AG09319 (cell line): ENCODE measurements at regions not wholly inside any gene's neighbourhood (a gene's known extent, or its start where the extent isn't known, plus 50 kb on each side); places are given as distances from the start of the nearest gene placed in this dataset.
"Not testable (repeated sequence)": the region's sequence is repeated elsewhere in the genome, so short reads cannot be mapped to it uniquely, and the experiment has no call there.

ENCODE experiments used
- DNase-seq: peaks from one replicate; pipeline ENCODE4 v3.0.0-alpha.2; 2010; ENCODE audit warnings: low read depth; ENCODE audit errors: extremely low read depth
- TF ChIP-seq, protein P1 (sequence below): IDR thresholded peaks from 2 replicates; pipeline ENCODE4 v1.5.1; 2011; ENCODE audit warnings: low read depth, mild to moderate bottlenecking, inconsistent platforms, low read length, moderate library complexity

DNA sequence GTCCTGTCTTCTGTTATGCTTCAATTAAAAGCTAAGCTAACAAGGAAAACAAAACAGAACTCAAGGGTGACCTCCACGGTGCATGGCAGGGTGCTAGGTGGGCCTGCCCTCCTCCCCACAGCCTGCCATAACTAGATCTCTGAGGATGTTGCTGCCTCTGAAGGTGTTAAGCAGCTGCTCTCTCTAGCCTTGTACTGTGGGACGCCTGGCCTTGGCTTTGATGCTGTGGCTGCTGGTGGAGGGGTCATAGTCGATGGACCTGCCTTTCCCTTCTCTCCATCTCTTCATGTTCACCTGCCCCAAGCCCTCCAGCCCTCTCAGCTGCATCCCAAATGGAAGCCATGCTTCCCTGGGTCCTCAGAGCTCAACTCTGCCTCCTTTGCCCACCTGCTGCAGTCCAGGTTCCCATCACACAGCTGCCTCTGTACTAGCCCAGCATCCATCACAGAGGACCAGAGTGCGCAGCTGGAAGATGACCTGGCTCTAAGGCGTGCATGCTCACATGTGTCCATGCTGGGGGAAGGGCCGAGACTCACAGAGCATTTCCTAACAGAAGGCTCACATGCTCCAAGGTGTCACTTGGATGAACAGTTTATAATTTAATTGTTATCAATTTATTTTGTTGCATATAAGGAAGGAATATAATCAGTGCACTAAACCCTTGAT lies 180.3 kb upstream of the E2F8 start:
- TF ChIP-seq, protein P1, sequence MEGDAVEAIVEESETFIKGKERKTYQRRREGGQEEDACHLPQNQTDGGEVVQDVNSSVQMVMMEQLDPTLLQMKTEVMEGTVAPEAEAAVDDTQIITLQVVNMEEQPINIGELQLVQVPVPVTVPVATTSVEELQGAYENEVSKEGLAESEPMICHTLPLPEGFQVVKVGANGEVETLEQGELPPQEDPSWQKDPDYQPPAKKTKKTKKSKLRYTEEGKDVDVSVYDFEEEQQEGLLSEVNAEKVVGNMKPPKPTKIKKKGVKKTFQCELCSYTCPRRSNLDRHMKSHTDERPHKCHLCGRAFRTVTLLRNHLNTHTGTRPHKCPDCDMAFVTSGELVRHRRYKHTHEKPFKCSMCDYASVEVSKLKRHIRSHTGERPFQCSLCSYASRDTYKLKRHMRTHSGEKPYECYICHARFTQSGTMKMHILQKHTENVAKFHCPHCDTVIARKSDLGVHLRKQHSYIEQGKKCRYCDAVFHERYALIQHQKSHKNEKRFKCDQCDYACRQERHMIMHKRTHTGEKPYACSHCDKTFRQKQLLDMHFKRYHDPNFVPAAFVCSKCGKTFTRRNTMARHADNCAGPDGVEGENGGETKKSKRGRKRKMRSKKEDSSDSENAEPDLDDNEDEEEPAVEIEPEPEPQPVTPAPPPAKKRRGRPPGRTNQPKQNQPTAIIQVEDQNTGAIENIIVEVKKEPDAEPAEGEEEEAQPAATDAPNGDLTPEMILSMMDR, result no peak
- DNase-seq, result no peak

DNA sequence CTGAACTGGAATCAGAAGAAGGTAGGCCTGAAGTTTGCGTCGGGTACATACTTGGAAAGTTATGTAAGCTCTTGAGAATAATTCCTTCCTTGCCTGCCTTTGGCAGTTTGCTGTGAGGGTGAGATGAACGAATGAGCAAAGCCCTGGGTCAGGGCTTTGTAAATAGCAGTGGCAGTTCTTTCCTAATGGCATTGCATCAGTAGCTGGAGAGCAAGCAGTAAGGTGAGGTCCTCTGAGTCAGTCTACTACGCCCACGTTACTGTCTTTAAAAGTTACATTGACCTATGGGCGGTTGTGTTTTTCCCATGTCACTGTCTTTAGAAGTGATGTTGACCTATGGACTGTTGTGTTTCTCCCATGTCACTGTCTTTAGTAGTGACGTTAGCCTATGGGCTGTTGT lies 179.1 kb upstream of the E2F8 start:
- no peak for DNase-seq
- TF ChIP-seq, protein P1, result no peak

DNA sequence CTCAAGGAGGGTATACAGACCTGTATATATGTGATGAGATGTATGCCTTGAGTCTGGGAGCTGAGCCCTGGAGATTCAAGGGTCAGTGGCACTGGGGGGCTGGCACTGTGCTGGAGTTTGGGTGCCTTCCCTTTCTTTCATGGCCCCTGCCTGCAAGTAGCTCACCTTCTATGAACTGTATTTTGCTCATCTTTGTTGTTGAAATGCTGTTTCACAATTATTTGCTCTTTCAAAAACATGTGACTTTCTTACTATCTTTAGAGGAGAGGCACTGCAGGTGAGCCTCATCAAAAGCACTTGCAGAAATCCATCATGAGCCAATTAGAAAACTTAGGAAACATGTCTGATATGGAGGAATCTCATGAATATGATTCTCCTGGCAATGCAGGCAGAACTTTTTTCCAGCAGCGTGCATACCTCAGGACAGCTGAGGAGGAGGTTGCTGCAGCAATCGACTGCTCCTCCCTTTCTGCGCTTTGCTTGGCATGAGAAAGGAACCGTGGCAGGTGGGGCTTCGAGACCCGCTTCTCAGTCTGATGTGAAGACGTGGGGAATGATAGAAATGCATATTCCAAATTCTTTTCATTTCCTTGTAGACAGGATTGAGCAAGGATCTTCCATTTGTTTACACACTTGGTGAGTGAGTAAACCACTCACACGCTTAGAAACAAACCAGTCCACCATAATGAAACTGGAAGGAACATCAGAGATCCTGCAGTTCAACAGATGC lies 178.4 kb upstream of the E2F8 start:
- TF ChIP-seq, protein P1, result no peak
- no peak for DNase-seq

DNA sequence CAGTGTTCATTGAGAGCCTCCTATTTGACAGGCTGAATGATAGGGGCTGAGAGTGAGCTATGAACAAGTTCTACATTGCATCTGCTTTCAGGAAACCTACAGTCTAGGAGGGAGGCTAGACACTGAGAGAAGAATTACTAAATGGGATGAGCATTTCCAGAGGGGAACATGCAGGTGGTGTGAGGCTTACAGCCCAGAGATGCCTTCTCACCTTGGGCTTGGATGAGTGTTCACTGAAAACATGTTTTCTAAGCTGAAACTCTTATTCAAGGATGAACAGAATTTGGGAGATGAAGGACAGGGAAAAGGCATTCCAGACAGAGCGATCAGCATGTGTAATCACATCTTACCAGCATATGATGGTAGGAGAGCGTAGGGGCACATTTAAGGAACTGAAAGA lies 177.5 kb upstream of the E2F8 start:
- TF ChIP-seq, protein P1, result no peak
- no peak for DNase-seq

DNA sequence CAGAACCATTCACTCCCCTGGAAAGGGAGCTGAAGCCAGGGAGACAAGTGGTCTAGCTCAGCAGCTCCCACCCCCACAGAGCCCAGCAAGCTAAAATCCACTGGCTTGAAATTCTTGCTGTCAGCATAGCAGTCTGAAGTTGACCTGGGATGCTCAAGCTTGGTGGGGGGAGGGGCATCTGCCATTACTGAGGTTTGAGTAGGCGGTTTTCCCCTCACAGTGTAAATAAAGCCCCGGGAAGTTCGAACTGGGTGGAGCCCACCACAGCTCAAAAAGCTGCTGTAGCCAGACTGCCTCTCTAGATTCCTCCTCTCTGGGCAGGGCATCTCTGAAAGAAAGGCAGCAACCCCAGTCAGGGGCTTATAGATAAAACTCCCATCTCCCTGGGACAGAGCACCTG lies 171.3 kb upstream of the E2F8 start:
- not testable (repeated sequence) for DNase-seq

DNA sequence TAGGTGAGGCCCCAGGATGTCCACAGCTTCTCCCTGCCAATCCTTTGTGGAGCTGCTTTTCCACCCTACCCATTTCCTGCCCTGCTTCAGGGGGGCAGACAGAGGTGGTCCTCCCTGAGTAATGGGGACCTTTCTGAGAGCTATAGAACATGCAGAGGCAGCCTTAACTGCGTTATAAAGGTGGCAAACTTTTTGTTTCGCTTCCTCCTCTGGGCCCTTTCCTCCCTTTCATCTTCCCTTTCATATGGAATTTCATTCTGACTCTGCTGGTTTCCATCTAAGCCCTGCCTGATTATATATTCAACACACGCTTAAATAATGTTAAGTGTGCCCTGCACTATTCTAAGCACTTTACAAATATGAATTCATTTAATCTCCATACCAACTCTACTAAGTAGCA lies 169.3 kb upstream of the E2F8 start:
- no peak for DNase-seq
- TF ChIP-seq, protein P1, result no peak

DNA sequence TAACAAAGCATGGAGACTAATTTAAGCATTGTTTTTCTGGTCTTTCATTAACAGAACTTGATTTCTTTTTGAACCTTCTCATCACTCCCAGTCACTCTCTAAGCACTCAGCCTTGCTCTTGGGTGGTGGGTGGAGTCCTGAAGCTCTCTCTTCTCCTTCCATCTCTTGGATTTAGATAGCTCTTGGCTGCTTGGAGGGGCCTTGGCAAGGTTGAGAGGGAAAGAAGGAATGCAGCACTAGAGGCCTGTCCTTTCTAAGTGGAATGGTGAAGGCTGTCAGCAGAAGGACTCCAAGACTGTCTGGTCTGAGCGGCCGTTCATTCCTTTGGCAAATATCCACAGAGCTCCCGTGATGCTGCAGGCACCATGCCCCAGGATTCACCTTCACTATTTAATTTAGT lies 168.6 kb upstream of the E2F8 start:
- TF ChIP-seq, protein P1, result no peak
- DNase-seq, result no peak
